ENCODE measurements at regions not wholly inside any gene's neighbourhood (a gene's known extent, or its start where the extent isn't known, plus 50 kb on each side); places are given as distances from the start of the nearest gene placed in this dataset.
"Not testable (repeated sequence)": the region's sequence is repeated elsewhere in the genome, so short reads cannot be mapped to it uniquely, and the experiment has no call there.

DNA sequence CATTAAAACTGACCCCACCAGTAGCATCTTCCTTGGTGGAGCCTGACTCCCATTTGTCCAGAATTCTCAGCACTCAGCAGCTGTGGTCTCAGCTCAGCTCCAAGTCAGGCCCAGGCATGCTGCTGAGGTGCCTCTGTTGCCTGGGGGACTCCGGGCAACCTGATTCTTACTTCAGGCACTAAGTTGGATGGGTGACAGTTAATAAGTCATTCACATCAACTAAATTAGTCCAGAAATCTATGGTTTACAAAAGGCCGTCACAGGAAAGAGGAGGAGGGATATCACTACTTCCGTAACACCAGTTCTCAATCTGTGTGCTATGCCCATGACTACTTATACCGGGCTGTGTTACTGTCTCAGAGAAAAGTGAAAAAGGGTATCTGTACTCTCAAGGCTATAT is 310.2 kb downstream of the SATB1 start:
- DNase-seq, result no peak

DNA sequence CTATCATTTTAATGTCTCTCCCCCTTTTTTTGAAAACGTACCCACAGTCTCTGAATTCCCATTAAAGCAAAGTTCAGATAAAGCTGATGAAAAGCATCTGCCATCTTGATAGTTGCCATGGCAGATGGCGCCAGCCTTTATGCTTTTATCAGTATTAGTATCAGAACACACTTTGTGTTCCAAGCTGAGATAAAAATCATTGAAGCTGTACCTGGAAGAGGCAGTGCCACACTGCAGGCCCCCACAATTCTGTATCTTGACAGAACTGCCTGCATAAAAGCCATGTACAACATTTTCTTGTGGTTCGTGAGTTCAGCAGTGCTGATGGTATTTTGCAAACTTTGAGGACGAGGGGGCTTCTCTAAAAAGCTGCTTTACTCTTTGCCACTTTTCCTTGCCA is 311.7 kb downstream of the SATB1 start:
- DNase-seq, result no peak

DNA sequence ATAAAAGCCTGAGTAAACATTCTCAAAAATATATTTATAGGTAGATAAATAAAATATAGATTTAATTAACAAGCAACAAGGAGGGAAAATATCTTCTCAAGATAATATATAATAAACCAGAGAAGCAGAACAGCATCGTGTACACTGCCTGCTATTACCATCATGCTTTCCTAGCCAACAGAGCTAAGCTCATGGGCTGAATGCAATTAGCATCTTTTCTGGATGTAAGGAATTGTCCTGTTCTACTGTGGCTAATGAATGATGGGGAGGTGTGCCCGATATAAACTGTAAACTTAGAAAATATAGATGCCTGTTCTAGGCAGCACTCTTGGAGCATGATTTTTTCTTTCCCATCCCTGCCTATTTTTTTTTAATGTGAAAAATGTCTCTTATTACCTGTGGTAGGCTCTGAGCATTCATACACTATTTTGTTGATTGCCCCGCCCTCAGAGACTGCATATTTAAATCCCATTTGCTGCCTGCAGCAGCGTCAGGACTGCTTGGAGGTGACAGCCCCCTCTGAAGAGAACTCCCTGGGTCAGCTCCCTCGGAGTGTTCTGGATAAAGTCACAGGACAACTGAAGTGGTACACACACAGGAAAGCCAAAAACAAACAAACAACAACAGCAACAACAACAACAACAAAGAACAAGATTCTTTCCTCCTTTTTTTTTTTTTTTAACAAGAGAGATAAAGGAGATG is 312.3 kb downstream of the SATB1 start:
- DNase-seq, result no peak

DNA sequence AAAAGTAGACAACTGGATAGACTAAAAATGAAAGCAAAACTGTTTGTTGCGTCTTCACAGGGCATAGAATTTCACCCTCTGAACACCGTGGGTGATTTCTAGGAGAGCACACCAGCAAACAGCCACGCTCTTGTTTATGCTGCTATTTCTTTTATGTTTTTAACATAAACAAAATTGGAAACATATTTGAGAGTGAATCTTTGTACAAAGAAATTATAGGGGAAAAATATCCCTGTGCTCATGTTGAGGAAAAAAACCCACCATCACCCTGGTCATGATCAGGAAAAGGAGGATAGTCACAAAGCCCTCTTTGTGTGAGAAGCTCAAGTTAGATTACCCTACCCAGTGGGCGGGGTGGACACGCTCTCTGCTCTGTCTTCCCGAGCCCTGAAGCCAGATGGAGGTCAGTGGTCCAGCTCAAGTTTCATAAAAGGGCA is 313.3 kb downstream of the SATB1 start:
- DNase-seq, result no peak

DNA sequence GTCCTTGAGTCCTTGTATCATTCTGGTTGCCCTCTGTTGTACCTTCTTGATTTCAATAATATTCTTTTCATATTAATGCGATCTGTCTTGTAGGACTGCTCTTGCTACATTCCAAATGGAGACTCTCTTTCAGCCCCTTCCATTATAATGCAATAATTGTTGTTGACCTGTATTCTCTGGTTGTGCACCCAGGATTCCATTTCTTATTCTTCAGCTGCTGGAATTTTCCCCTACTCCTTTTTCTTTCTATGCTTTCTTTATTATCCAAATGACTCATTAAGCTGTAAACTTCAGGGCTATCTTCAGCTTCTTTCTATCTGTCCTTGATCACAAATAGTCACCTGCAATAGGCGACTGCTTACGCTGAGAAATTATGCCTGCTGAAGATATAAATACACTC is 321.5 kb downstream of the SATB1 start:
- no peak for DNase-seq

DNA sequence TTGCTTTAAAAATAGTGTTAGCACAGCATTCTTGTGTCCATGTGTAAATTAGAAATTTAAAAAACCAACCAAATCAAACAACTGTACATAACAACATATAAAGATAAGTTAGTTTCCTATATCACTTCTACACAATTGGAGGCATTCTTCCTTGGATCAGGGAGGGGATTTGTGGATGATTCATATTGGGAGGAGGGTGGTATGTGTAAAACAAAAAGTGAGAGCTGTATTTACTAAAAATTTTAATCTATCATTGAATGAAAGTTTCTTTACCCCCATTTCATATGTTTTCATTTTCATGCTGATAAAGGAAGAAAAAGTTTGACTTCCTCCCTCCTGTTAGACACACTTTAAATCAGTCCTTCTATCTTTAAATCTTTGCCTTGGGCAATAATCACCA is 325.0 kb downstream of the SATB1 start:
- DNase-seq, result peak; percentile 12

DNA sequence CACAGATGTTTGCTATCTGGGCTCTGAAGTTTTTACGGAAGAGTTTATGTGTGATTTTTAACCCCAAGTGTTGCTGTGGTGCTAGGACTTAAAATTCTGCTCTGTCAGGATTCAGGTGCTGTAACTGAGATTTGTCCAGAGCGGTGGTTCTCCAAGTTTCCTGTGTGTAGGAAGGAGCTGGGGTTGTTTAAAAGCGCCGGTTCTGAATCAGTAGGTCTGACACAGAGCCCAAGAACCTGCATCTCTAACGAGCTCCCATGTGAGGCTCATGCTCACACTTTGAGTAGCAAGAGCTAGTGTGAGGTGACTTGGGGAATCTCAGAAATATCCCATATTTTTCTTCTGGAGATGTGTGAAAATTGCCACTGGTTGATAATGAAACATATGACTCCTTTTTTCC is 325.5 kb downstream of the SATB1 start:
- peak; percentile 15 for DNase-seq

DNA sequence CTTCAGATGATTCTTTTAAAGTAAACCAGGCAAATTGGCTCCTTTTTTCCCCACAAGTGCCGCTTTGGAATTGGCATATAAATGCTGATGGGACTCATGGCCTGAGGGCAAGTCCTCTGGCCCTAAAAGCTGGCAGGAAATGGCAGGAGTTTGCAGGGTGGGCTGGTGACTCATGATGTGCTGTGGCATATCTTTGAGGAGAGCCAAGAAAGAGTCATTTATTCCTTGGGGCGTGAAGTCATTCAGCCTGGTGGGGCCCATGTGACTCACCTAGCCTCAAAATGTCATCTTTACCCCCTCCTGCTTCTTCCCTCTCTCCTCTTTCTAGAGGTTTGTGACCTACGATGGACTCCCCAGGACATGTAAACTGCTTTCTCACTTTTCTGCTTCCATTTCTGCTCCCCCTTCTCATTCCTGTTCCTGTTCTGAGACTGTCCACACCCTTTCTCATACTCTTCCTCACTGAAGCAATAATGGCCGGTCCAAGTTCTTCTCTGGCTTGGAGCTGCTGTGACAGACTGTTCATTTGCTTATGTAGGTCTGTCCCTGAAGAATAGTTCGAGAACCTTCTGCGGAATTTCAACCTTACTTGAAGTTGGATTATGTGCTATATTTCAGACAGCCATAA is 326.1 kb downstream of the SATB1 start:
- peak; percentile 88 for DNase-seq

DNA sequence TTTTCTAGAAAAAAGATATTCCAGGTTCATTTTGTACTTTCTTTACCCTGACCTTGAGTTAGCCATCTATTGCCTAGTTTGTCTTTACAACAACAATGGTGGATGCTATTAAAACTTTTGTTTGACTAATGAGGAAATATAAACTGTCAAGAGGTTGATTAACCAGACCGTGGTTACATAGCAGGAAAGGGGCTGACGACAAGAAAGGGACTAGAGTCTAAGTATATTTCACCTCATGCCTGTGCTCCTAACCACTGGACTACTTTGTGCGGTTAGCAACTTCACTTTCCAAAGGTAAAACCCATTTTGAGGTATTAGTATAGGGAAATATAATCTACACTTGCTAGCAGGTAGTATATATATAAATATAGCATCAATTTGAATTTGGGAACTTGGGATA is 327.1 kb downstream of the SATB1 start:
- DNase-seq, result no peak

DNA sequence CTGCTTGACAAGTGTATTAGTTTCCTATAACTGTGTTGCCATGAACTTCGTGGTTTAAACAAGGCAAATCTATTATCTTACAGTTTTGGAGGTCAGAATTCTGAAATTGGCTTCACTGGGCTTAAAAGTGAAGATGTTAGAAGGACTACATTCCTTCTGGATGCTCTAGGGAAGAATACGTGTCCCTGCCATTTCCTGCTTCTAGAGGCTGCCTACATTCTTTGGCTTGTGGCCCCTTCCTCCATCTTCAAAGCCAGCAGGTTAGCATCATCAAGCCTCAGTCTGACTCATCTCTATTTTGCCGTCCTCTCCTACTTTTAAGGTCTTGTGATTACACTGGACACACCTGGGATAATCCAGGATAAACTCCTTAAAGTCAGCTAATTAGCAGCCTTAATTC is 327.7 kb downstream of the SATB1 start:
- no peak for DNase-seq

DNA sequence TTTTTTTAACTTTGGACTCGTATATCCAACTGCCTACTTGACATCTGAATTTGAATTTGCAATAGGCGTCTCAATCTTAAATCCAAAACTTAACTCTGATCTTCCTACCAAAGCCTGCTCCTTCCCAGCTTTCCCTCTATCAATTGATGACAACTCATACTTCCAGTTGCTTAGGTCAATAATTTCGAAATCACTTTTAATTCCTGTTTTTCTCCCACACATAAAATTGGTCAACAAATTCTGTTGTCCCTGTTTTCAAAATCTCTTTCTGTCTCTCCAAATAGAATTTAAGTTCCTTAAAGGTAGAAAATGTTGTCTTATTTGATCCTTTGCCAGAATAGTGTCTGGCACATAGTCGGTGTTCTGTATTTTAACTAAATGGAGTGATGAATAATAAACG is 332.4 kb downstream of the SATB1 start:
- DNase-seq, result no peak

DNA sequence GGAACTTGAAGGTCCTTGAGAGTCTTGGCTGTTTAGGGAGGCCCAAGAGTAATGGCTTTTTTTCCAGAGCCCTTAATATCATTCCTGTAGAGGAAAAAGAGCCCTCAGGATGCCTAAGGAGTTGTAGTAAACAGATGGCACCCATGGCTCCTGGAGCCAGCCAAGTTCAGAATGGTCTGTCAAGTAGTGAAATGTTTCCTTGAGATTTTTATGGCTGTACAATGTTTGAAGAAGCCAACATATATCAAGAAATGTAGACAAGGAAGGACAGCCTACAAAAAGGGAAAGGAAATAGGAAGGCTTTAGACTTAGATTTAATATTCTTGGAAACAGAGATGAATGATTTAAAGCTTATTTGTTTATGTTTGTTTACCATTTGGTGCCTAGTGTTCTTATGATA is 334.8 kb downstream of the SATB1 start:
- no peak for DNase-seq

DNA sequence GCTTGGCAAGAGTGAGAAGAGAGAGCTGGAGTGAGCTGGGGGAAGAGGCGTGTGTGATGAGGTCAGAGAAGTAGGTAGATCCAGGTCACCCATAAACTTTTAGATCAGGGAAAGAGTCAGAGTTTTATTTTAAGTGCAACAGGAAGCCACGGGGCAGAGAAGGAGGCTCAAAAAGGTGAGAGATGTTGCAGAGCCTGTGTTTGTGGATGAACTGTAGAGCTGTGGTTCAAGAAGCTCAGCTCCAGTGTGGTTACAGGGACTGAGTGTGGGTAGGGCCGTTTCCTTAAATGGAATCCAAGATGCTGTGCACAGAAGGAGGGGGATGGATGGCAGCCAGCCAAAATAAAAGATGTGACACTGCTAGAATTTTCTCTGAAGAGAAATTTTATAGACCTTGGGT is 337.2 kb downstream of the SATB1 start:
- no peak for DNase-seq

DNA sequence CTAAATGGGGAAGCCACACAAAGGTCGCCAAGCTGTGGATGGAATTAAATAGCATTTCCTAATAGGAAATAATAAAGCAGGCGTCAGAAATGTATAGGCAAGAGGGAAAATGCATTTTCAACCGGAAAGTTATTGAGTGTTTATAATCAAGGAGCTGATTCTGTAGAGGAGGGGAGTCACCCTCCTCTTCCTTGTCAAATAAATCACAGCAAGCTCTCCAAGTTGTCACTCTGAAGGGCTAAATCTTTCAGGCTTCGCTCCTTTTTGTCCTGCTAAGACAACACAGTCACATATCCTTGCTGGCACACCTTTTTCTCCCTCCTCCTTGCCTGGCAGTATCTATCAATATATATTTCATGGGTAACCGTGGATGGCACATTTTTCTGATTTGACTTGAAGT is 338.4 kb downstream of the SATB1 start:
- DNase-seq, result no peak

DNA sequence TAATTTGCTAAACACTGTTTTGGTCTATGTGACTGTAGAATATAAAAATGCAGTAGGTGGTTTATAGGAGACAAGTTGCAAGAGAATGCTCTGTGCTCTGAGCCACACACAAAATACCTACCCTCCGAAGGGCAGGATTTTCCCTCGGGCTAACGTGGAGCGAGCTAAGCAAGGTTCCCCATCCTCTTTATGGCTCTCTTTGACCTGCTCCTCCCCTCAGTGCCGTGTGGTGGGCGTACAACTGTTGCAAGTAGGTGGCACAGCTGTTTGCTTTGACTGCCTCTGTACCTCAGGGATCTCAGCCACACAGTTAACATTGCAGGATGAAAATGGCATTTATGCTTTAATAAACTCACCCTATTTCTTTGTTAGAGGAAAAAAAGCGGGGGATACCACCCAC is 339.1 kb downstream of the SATB1 start:
- DNase-seq, result no peak

DNA sequence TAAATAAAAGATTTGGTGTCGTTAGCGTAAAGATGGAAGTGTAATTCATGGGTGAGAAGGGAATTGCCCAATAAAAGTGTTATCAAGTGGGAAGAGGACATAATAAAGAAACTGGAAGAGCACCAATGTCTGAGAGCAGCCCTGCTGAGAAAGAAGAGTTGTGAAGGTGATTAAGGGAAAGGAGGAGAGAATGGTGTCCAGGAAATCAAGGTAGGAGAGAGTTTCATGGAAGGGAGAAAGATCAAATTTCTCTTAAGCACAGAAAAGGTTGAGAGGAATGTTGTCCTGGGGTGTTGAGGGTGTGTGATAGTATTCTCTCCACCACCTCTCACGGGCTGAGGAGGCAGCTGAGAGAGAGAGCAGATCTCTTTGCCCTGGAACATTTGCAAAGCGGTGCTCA is 339.7 kb downstream of the SATB1 start:
- no peak for DNase-seq

DNA sequence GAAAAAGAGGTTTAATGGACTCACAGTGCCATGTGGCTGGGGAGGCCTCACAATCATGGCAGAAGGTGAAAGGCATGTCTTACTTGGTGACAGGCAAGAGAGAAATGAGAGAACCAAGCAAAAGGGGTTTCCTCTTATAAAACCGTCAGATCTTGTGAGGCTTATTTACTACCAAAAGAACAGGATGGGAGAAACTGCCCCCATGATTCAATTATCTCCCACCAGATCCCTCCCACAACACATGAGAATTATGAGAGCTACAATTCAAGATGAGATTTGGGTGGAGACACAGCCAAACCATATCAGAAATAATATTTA is 340.8 kb upstream of the TBC1D5 start:
- not testable (repeated sequence) for DNase-seq

DNA sequence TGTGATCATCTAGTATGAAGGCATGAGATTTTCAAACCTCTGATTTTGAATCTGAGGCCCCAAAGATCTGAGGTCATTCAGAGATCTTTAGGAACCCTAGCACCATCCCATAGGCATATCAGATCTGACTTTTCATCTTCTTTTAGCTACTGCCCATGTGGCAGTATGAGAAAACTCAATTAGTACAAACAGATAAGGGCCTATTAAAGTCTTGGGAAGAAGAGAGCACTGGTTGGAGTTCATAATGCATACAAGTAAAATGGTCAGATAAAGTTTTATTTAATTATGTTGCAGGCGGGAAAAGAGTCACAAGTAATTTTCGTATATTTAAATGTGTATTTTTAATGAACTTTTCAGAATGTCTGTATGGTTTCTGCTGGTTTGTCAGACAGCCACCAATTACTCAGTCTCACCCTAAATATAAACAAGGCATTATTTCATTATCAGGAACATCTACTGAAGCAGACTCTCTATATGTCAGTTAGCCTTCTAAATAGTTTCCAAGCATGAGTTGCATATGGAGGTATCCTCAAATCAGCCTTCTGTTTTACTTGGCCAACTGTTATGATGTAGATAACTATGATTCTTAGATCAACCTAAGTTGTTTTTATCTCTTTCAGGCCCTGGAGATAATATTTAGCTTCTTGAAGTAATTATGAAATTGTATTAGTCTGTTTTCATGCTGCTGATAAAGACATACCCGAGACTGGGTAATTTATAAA is 340.3 kb upstream of the TBC1D5 start:
- DNase-seq, result no peak

DNA sequence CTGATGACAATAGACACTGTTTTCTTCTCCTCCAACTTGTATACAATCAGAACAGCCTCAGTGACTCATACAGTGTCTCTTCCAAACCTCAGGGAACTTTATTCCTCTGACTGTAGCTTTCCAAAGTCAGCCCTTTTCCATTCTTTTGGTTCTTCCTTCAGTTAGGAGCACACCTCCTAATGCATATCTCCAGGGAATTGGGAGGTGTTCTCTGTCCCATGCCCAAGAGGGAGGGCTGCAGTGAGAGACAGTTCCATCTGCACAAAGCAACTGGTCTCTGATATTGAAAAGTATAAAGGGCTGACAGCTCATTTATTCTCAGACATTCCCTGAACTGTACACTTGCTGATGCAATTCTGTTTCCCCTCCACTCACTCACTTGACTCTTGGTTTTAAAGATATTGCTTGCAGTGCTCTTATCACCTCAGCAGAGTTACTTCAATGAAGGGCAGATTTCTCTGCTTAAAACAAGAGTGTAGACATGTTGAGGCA is 337.8 kb upstream of the TBC1D5 start:
- peak; percentile 54 for DNase-seq

DNA sequence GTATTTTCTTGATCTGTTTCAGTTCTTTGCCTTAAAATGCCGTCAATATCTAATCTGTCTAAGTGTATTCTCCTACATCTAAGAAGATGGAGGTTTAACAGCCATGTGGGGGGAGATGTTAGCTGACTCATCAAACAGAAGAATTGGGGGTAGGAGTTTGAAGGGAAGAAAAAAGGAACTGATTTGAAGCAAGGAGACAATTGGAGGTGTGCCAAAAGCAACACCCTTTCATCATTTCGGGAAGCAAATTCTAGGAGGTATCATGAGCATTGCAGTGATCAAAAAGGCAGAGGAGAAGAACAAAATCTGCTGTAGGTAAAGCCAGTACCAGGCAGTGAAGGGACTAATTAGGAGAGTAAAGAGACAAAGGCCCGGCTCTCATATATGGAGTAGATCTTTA is 337.3 kb upstream of the TBC1D5 start:
- DNase-seq, result peak; percentile 53

DNA sequence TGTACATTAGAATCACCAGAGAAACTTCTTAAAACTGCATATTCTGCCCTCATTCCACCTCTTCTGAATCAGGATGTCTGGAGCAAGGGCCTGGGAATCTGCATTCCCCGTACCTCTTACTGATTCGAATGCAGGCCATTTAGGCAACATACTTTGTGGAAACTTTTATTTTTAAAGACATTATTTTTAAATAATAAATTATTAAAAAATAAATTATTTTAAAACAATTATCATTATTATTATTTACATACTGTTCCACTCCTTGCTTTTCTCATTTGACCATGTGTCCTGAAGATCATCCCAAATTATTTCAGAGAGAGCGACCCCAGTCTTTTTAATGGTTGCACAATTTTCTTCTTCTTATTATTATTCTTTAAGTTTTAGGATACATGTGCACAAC is 336.6 kb upstream of the TBC1D5 start:
- no peak for DNase-seq

DNA sequence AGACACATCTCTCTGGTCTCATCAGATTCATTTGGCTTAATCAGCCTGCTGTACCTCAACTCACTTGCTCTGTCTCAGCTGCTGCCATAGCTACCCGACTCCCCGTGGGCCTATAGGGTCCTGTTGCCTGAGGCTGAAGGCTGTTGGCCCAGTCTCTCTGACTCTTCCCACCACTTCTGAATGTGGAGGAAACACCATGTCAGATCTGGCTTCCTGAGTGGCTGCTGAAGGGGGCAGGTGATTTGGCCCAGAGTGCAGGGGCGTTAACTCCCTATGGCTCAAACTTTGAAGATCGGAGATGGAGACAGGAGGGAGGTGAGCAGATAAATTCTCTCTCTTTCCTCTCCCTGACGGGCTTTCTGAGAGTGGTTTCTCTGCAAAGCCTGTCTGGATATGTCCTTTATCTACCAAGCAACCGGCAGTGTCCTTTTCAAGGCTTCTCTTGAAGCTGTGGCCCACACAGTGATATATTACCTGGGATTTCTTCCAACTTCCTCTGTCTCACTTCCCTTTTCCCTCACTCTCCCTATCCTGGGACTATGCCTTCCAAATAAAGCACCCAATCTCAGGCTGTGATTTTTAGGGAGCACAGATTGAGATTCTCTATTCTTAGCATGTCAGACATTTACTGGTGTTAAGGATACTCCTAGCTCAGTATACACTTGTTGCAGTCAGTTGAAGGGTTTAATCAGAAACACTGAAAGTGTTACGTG is 334.9 kb upstream of the TBC1D5 start:
- DNase-seq, result no peak

DNA sequence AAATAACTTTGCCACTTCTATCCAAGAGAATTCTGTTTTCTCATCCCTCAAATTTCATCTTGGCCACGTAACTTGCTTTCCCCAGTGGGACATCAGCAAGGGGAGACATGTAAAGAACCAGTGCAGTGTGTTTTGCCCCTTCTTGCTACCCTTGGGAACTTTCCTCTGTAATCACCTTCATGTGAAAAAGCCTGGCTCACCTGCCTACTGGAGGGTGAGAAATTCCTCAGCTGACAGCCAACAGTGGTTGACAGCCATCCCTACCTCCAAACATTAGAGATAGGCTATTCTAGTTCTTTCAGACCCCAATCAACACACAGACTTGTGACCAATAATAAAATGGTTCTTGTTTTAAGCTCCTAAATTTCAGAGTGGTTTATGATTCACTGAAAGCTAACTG is 333.9 kb upstream of the TBC1D5 start:
- DNase-seq, result no peak

DNA sequence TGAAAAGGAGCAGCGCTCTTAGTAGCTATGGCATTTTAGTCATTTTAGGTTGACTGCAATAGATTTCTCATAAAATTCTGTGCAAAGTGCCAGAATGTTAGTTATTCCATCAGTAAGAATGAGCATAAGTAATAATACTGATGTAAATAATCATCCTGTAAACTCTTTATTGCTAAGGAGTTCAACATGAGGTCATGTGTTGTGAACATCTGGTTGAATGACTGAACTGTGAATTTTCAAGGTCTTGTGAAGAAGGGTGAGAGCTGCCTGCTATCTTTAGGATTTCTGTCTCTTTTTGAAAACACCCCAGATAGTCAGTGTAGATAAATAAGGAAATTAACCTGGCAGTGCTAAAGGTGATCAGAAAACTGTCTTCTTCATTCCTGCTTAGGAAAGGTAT is 333.4 kb upstream of the TBC1D5 start:
- peak; percentile 5 for DNase-seq
